GM18505 (cell line): ENCODE measurements at regions not wholly inside any gene's neighbourhood (a gene's known extent, or its start where the extent isn't known, plus 50 kb on each side); places are given as distances from the start of the nearest gene placed in this dataset.

Experiments
- ATAC-seq: cut with Tn5 transposase; IDR thresholded peaks from one replicate; pipeline ENCODE4 v1.9.1; 2021; ENCODE audit not compliant: unreplicated experiment
- POLR2A ChIP-seq: IDR thresholded peaks from 4 replicates; pipeline ENCODE4 v1.6.1; 2011; ENCODE audit warnings: borderline replicate concordance; ENCODE audit not compliant: insufficient read depth, insufficient read length; ENCODE audit errors: extremely low read depth

GRCh38 chr17:77507111-77507885 lies 366.5 kb downstream of the SEC14L1 start:
- no peak for TF ChIP-seq POLR2A
- no peak for ATAC-seq

- no peak for TF ChIP-seq POLR2A
- ATAC-seq, result no peak
These were observed 367.4 kb downstream of the SEC14L1 start for GRCh38 chr17:77508047-77508715.

- TF ChIP-seq POLR2A, result no peak
- ATAC-seq, result no peak
These were observed 368.3 kb downstream of the SEC14L1 start for GRCh38 chr17:77509089-77509488.

GRCh38 chr17:77509599-77509998 lies 368.8 kb downstream of the SEC14L1 start:
- ATAC-seq, result no peak
- no peak for TF ChIP-seq POLR2A

GRCh38 chr17:77510133-77510796 lies 369.5 kb downstream of the SEC14L1 start:
- TF ChIP-seq POLR2A, result no peak
- ATAC-seq, result no peak

- no peak for TF ChIP-seq POLR2A
- no peak for ATAC-seq
These were observed 370.8 kb downstream of the SEC14L1 start for GRCh38 chr17:77511514-77512061.

GRCh38 chr17:77512062-77512946 lies 371.5 kb downstream of the SEC14L1 start:
- TF ChIP-seq POLR2A, result no peak
- ATAC-seq, result no peak

- no peak for ATAC-seq
- TF ChIP-seq POLR2A, result no peak
These were observed 372.3 kb downstream of the SEC14L1 start for GRCh38 chr17:77513045-77513444.

- no peak for ATAC-seq
- no peak for TF ChIP-seq POLR2A
These were observed 374.5 kb downstream of the SEC14L1 start for GRCh38 chr17:77515227-77515626.

GRCh38 chr17:77516902-77517301 lies 376.1 kb downstream of the SEC14L1 start:
- no peak for TF ChIP-seq POLR2A
- no peak for ATAC-seq

GRCh38 chr17:77521076-77521475 lies 380.3 kb downstream of the SEC14L1 start:
- no peak for ATAC-seq
- no peak for TF ChIP-seq POLR2A

- TF ChIP-seq POLR2A, result no peak
- ATAC-seq, result no peak
These were observed 382.8 kb downstream of the SEC14L1 start for GRCh38 chr17:77523540-77523939.
